ENCODE measurements at regions not wholly inside any gene's neighbourhood (a gene's known extent, or its start where the extent isn't known, plus 50 kb on each side); places are given as distances from the start of the nearest gene placed in this dataset.

DNA sequence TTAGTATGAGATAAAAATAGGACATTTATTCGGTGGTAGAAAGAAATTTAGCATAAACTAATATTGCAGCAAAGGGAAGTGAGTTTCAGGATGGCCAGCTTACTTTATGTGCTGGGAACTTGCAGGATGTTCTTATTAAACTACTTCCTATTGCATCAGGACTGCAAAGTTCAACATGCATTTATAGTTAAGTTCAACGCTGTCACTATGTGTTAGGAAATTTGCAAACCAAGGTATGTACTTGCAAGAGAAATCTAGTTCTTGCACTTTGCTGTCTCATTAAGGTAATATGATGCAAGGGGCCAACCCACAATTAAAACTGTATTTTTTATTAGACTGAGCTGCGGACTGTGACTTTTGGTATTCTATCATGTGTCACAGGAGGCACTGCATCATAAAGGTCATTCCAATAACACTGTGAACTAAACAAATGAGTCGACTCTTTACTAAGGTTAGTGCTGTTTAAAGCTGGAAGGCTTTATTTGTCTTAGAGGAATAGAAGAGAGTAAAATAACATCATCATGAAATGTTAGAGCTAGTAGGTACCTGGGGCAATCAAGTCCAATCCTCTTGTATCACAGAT, 1525.7 kb upstream of the TENM3 start:
- TF ChIP-seq POLR2A (IDR thresholded peaks at IDR 0.05) (no peak), CTCF (IDR thresholded peaks at IDR 0.05) (no peak)
